ENCODE measurements at regions not wholly inside any gene's neighbourhood (a gene's known extent, or its start where the extent isn't known, plus 50 kb on each side); places are given as distances from the start of the nearest gene placed in this dataset.

DNA sequence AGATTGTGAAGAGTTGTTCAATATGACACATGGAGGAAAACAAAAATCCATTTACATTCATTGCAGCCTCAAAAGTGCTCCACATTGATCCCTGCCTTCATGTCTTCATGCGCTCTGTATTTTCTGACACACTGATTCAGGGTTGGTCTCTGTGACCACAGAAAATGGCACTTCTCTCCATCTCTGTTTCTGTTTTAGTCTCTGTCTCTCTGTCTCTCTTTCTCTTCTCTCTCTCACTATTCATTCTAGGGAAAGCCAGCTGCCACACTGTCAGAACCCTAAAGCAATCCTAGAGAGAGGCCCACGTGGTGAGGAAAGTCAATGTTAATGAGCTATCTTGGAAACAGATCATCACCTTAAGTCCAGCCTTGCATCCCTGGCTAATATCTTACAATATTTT is 2238.4 kb downstream of the PCDH7 start:
- TF ChIP-seq, protein P1, sequence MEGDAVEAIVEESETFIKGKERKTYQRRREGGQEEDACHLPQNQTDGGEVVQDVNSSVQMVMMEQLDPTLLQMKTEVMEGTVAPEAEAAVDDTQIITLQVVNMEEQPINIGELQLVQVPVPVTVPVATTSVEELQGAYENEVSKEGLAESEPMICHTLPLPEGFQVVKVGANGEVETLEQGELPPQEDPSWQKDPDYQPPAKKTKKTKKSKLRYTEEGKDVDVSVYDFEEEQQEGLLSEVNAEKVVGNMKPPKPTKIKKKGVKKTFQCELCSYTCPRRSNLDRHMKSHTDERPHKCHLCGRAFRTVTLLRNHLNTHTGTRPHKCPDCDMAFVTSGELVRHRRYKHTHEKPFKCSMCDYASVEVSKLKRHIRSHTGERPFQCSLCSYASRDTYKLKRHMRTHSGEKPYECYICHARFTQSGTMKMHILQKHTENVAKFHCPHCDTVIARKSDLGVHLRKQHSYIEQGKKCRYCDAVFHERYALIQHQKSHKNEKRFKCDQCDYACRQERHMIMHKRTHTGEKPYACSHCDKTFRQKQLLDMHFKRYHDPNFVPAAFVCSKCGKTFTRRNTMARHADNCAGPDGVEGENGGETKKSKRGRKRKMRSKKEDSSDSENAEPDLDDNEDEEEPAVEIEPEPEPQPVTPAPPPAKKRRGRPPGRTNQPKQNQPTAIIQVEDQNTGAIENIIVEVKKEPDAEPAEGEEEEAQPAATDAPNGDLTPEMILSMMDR (IDR thresholded peaks at IDR 0.05) = no peak
- no peak for TF ChIP-seq EP300 (IDR thresholded peaks at IDR 0.05)
